Fibroblast of skin of scalp (primary cell): ENCODE measurements at regions not wholly inside any gene's neighbourhood (a gene's known extent, or its start where the extent isn't known, plus 50 kb on each side); places are given as distances from the start of the nearest gene placed in this dataset.
"Not testable (repeated sequence)": the region's sequence is repeated elsewhere in the genome, so short reads cannot be mapped to it uniquely, and the experiment has no call there.

ENCODE experiments used
- DNase-seq: peaks from one replicate; pipeline ENCODE4 v3.0.0-alpha.2; 2013

DNA sequence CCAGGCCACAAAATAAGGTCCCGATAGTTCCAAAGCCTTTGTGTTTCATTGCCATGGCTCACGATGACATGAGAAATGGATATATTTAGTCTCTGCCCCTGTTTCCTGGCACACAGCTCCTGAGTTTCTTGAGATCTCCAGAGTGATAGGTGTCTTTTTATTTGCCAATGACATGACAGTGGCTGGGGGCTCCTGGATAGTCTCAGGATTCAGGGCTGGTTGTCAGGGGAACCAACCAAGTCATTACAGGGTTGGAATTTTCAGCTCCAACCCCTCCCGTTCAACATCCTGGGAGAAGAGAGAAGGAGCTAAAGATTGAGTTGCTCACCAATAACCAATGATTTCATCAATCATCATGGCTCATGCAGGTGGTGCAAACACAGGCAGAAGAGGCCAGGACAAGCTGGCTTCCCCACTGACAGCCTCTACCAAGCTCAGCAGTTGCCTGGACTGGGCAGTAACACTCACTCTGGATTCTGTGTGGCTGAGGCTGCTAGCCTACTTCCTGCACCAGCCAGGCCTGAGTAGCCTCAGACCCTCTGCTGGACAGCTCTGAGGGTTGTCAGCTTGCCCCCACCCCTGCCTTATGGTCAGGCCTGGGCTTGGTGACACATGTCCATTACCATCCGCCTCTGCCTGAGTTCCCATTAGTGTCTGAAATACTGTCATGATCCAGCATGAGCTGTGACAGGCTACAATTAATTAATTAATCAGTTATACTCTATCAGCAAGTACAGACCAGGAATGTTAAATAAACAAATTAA is 534.4 kb upstream of the CDH5 start:
- DNase-seq = no peak

DNA sequence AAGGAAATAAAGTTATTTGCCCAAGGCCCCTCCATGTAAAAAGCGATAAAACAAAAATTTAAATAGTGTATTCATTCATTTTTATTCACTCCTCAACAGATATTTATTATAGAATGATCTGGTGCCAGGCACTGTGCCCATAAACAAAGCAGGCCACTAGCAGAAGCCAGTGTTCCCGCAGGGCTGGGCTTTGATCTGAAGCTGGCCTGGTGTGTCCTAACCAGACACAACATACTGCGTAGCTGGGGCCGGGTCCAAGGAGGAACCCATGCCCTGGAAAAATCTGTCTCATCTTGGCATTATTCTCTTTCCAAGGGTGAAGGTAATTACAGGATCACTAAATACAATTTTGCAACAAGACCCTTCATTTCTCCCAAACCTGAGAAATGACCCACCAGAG is 537.4 kb upstream of the CDH5 start:
- no peak for DNase-seq

DNA sequence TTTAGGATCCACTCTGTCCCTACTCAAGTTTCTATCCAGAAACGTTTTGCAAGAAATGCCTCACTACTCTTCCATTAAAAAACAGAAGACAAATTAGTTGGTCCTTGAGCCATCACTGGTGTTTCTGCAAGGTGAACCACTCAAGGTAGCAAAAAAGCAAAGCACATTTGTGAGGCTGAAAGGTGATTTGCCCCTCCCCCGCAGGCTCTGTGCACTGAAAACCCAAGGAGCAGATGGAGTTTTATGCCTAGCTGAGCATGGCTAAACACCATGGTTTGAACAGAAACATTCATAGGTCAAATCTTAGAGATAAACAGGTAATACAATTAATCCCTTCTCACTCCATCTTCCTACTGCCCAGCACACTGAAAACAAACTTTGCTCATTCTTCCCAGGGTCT is 538.2 kb upstream of the CDH5 start:
- DNase-seq = no peak

GRCh38 chr16:65827231-65827630 is 539.3 kb upstream of the CDH5 start:
- DNase-seq = no peak

GRCh38 chr16:65825191-65825856 is 541.2 kb upstream of the CDH5 start:
- DNase-seq = no peak

DNA sequence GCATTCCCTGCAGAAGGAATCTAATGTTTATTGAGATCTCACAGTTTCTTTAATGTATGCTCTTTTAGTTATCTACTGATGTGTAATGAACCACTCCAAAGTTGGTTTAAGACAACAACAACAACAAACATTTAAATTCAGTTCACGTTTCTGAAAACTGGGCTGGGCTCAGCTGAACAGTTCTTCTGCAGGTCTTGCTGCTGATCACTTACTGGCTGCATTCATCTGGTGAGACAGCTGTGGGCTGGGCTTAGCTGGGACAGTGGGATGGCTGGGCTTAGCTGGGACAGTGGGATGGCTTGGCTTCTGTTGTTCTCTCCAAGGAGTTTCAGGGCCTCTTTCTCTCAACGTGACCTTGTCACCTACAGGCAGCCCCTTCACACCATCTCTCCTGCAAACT is 544.3 kb upstream of the CDH5 start:
- DNase-seq = no peak

- no peak for DNase-seq
Observed at GRCh38 chr16:65819136-65819898, 547.2 kb upstream of the CDH5 start.

DNA sequence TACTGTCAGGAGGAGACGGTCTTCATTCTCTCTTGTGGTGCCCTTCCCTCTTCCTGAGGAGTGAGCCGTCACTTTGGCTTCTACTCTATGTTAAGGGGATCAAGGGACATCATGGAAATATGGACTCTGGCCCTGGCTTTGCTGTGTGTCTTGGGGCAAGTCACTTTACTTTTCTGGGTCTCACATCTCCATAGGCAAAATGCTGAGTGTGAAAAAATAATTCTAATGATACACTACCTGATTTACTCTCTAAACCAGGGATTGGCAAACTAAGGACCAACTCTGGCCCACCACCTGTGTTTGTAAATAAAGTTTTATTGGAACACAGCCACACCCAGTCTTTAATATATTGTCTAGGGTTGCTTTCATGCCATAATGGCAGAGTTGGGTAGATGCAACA is 548.7 kb upstream of the CDH5 start:
- DNase-seq = no peak

DNA sequence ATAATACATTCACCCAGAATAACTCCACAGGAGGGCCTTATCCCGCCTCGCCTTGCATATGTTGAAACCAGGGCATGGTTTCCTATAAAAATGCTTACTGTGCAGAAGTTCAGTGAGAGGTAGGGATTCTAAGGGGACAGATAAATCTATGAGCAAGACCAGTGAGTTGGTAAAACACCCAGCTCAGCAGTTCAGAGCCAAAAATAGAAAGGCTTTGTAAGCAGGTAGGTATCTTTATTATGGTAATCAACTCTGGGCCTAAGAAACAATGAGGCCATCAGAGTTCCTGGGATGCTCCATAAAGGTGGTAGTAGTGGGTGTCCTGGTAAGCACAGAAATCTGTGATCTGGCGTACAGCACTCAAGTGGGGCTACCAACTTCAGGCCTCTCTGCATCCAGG is 549.4 kb upstream of the CDH5 start:
- DNase-seq = no peak

DNA sequence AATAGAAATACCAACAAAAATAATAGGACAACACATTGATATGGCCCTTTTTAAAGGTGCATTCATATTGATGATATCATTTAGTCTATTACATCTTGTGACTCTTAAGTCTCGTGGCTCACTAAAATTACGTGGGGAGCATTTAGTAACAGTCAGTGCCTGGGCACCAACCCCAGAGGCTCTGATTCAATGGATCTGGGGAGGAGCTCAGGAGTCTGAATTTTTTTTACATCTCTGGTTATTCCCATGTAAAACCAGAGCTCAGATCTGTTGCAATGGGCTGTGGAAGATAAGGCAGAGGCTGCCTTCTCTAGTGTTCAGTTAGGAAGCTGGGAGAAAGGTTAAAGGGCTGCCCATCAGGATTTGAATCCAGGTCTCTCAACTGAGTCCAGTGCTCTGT is 549.9 kb upstream of the CDH5 start:
- DNase-seq = no peak

- DNase-seq = no peak
Observed at GRCh38 chr16:65815707-65816106, 550.8 kb upstream of the CDH5 start.

DNA sequence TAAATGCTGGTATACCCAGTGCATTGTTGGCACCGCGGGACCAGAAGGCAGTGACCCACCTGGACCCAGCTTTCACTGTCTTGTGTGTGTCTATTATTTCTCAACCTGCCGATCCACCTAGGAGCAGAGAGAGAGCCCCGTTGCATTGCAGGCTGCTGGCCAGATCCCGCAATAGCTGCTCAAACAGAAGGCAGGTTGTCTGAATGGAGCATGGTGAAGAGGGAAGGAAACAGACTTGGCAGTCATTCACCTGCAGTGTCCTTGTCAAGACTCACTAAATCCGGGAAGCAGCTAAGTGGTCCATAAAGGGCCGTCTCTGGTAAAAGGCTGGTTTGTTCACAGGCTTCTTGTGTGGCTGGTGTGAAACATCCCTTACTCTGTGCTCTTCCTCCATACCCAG is 552.6 kb upstream of the CDH5 start:
- DNase-seq = not testable (repeated sequence)

DNA sequence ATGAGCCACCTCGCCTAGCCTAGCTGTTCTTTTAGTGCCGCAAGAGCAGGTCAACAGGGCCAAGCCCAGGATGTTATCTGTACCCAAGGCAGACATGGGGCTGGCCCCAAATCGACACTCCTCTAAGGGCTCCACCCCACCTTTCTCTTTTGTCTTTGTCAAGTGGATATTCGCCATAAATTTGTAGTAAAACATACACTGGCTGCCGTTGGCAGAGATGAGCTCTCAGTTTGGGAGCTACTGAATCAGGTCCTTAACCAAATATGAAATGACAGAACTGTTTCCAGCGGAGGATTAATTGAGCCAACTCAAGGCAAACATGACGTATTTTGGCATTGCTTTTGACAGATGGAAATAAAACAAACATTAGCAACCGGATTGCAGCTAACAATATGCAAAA is 556.9 kb upstream of the CDH5 start:
- no peak for DNase-seq

DNA sequence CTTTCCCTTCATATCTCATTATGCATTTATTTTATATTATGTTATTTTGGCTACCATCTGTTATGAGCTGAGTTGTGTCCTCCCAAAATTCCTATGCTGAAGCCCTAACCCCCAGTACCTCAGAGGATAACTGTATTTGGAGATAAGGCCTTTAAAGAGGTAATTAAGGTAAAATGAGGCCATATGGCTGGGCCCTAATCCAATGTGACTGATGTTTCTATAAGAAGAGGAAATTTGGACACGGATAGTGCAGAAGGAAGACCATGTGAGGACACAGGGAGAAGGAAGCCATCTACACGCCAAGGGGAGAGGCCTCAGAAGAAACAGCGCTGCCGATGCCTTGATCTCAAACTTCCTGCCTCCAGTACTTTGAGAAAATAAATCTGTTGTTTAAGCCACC is 557.7 kb upstream of the CDH5 start:
- DNase-seq = no peak

- no peak for DNase-seq
Observed at GRCh38 chr16:65807858-65808257, 558.6 kb upstream of the CDH5 start.

DNA sequence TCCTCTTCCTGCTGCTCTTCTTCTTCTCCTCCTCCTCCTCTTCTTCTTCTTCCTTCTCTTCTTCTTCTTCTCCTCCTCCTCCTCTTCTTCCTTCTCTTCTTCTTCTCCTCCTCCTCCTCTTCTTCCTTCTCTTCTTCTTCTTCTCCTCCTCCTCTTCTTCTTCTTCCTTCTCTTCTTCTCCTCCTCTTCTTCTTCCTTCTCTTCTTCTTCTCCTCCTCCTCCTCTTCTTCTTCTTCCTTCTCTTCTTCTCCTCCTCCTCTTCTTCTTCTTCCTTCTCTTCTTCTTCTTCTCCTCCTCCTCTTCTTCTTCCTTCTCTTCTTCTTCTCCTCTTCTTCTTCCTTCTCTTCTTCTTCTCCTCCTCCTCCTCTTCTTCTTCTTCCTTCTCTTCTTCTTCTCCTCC is 560.8 kb upstream of the CDH5 start:
- not testable (repeated sequence) for DNase-seq

DNA sequence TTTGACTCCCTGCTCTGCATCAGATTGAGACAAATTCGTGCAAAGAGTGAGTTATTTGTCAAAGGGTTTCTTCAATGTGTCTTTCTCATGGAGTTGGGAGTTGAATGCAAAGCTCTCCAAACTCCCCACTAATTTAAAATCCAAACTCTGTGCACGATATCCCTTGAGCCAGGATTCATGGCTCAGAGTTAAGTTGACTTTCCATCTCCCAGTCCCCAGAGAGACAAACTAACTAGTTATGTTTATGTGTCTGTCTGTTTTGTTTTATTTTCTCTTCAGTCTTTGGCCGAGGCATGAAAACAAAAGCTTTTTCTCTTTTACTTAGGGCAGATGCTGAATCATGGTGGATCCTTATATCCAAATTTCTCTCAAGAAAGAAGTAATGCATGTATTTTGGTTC is 570.0 kb upstream of the CDH5 start:
- DNase-seq = no peak

- DNase-seq = no peak
Observed at GRCh38 chr16:65794973-65795372, 571.5 kb upstream of the CDH5 start.

- DNase-seq = no peak
Observed at GRCh38 chr16:65793781-65794180, 572.7 kb upstream of the CDH5 start.

GRCh38 chr16:65790768-65791167 is 575.7 kb upstream of the CDH5 start:
- DNase-seq = no peak

GRCh38 chr16:65789161-65789945 is 577.1 kb upstream of the CDH5 start:
- no peak for DNase-seq

DNA sequence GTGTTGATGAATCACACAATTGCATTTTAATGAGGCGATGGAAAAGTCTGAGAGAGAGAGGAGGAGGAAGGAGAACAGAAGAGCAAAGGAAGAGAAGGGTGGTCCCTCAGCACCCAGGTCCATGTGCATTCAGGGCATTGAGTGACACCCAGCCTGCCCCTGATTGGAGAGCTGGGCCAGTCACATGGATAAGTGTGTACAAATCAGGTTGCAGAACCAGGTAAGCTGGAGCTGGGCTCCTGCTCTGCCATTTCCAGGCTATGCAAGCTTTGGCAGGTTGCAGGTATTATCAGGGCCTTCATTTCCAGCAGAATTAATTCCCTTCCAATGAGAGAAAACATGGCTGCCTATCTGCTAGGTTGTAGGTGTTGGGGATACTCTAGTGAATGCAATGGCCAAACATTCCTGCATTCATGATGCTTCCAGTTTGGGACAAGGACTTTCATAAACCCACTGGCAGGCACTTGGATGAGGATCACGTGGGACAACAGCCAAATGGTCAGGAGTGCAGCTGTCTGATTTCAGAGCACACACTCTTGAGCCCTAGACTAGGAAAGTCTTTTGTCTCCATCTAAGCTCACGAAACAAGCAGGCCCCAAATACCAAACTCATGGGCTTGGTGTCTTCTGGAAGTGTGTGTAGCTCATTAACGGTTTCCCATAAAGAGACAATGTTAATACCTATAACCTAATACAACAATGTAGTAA is 577.9 kb upstream of the CDH5 start:
- DNase-seq = no peak
